ENCODE measurements at regions not wholly inside any gene's neighbourhood (a gene's known extent, or its start where the extent isn't known, plus 50 kb on each side); places are given as distances from the start of the nearest gene placed in this dataset.

DNA sequence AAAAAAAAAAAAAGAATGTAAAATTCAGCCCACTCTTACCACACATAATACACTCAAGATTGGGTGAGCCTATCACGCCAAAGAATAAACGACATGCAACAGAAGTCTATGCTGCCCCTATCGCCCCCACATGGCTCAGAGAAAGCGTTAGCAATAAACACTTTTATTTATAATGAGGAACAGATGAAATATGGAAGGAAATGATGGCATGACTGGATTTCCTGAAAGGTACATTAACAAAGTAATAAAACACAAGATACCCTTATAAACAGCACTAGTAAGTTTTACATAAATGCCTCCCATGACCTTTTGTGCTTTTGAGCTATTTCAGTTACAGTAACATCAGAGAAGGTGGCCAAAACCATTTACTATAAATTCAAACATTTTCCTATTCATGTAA lies 71.4 kb upstream of the SCAF8 start:
- Histone ChIP-seq H2BK120ac (ENCODE audit: low read depth, low read length) (no peak overlapping the region), H2BK5ac (ENCODE audit: low read length) (no peak overlapping the region), H3K9me3 (replicated peaks in 1 of 2; ENCODE audit: control insufficient read depth in 2 of 2, insufficient read depth in 1 of 2, low read depth in 1 of 2, low read length in 2 of 2) (no peaks in the 10 kb centered on the region), H3K18ac (ENCODE audit: low read length) (no peak overlapping the region), H2BK12ac (ENCODE audit: low read length) (no peak overlapping the region), H3K9ac (ENCODE audit: low read depth, low read length, poor library complexity) (no peak overlapping the region), H4K91ac (ENCODE audit: low read depth, low read length, poor library complexity) (no peak overlapping the region), H3K4ac (ENCODE audit: low read length) (no peak overlapping the region), H2AFZ (ENCODE audit: low read length) (no peak overlapping the region), H3K27ac (replicated peaks; ENCODE audit: low read length) (no peak overlapping the region), H3K14ac (ENCODE audit: low read length) (no peak overlapping the region), H2BK15ac (ENCODE audit: low read length) (no peak overlapping the region), H2AK5ac (ENCODE audit: low read depth, low read length) (no peak overlapping the region), H3K4me3 (ENCODE audit: low read length in 2 of 2) (no peak overlapping the region), H3K4me1 (ENCODE audit: control insufficient read depth in 2 of 2, insufficient read depth in 1 of 2, low read depth in 1 of 2, low read length in 2 of 2) (no peaks in the 10 kb centered on the region), H4K8ac (ENCODE audit: low read depth, low read length) (no peak overlapping the region), H3K79me1 (ENCODE audit: low read depth, low read length) (no peaks in the 10 kb centered on the region), H3K27me3 (ENCODE audit: control insufficient read depth in 3 of 3, insufficient read depth in 3 of 3, low read depth in 1 of 3, low read length in 3 of 3) (peaks cover 0 to 3% (median 0%) of the 10 kb centered on the region in 3 experiments), H3K36me3 (replicated peaks in 1 of 2; ENCODE audit: control insufficient read depth in 2 of 2, insufficient read depth in 2 of 2, low read length in 2 of 2) (no peaks in the 10 kb centered on the region), H3K23ac (ENCODE audit: low read depth, low read length, poor library complexity) (no peak overlapping the region), H3K4me2 (ENCODE audit: insufficient read depth, low read length, poor library complexity, severe bottlenecking) (no peak overlapping the region)
- no peak for DNase-seq (ENCODE audit: low spot score)
- no CpG with 5 or more reads among the region's 4 CpGs for WGBS, 2 donors (ENCODE audit: extremely low coverage in 2 of 2, insufficient read length in 2 of 2, insufficient replicate concordance in 1 of 2)

DNA sequence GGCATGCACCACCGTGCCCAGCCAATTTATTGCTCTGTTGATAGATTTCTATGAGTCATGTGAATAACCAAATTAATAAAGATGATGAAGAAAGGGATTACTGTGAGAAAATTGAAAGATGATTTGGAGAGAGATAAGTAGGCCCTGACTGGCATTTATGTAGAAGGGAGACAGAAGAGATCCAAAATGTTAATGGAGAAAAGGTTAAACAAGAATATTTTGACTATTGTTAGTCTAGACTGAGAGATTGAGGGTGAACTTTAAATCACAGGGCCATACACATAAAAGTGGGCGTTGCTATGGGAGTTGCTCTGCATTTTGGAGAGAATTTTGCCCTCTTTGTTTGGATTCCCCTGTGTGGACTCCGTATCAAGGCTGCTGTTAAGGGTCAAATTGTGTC lies 68.9 kb upstream of the SCAF8 start:
- no peak overlapping the region for H3K23ac ChIP-seq (ENCODE audit: low read depth, low read length, poor library complexity)
- H3K27me3 ChIP-seq (ENCODE audit: control insufficient read depth in 3 of 3, insufficient read depth in 3 of 3, low read depth in 1 of 3, low read length in 3 of 3): peaks cover 0 to 3% (median 0%) of the 10 kb centered on the region in 3 experiments
- H3K9me3 ChIP-seq (replicated peaks in 1 of 2; ENCODE audit: control insufficient read depth in 2 of 2, insufficient read depth in 1 of 2, low read depth in 1 of 2, low read length in 2 of 2): no peaks in the 10 kb centered on the region
- no peak for DNase-seq (ENCODE audit: low spot score)
- H3K9ac ChIP-seq (ENCODE audit: low read depth, low read length, poor library complexity): no peak overlapping the region
- H3K4me3 ChIP-seq (ENCODE audit: low read length in 2 of 2): no peak overlapping the region
- H3K4me2 ChIP-seq (ENCODE audit: insufficient read depth, low read length, poor library complexity, severe bottlenecking): no peak overlapping the region
- no peak overlapping the region for H2BK120ac ChIP-seq (ENCODE audit: low read depth, low read length)
- no peaks in the 10 kb centered on the region for H3K4me1 ChIP-seq (ENCODE audit: control insufficient read depth in 2 of 2, insufficient read depth in 1 of 2, low read depth in 1 of 2, low read length in 2 of 2)
- H3K18ac ChIP-seq (ENCODE audit: low read length): no peak overlapping the region
- no peak overlapping the region for H2AFZ ChIP-seq (ENCODE audit: low read length)
- WGBS, 2 donors (ENCODE audit: extremely low coverage in 2 of 2, insufficient read length in 2 of 2, insufficient replicate concordance in 1 of 2): no CpG with 5 or more reads among the region's 3 CpGs
- no peak overlapping the region for H2AK5ac ChIP-seq (ENCODE audit: low read depth, low read length)
- H4K8ac ChIP-seq (ENCODE audit: low read depth, low read length): no peak overlapping the region
- H3K36me3 ChIP-seq (replicated peaks in 1 of 2; ENCODE audit: control insufficient read depth in 2 of 2, insufficient read depth in 2 of 2, low read length in 2 of 2): no peaks in the 10 kb centered on the region
- no peak overlapping the region for H2BK12ac ChIP-seq (ENCODE audit: low read length)
- H2BK5ac ChIP-seq (ENCODE audit: low read length): no peak overlapping the region
- H3K4ac ChIP-seq (ENCODE audit: low read length): no peak overlapping the region
- no peak overlapping the region for H3K14ac ChIP-seq (ENCODE audit: low read length)
- no peak overlapping the region for H2BK15ac ChIP-seq (ENCODE audit: low read length)
- no peaks in the 10 kb centered on the region for H3K79me1 ChIP-seq (ENCODE audit: low read depth, low read length)
- no peak overlapping the region for H3K27ac ChIP-seq (replicated peaks; ENCODE audit: low read length)
- no peak overlapping the region for H4K91ac ChIP-seq (ENCODE audit: low read depth, low read length, poor library complexity)

DNA sequence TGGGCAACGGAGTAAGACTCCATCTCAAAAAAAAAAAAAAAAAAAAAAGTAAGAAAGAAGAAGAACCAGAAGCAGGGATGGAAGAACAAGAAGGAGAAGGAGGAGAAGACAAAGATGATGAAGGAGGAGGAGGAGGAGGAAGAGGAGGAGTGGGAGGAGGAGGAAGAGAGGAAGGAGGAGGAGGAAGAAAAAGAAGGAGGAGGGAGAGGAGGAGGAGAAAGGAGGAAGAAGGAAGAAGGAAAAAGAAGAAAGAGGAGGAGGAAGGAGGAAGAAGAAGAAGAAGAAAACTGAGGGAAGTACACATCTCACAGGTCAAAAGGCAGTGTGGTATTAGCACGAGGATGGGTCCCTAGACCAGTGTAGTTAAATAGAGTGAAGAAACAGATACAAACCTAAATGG lies 65.1 kb upstream of the SCAF8 start:
- no peak overlapping the region for H2BK5ac ChIP-seq (ENCODE audit: low read length)
- H3K9me3 ChIP-seq (replicated peaks in 1 of 2; ENCODE audit: control insufficient read depth in 2 of 2, insufficient read depth in 1 of 2, low read depth in 1 of 2, low read length in 2 of 2): no peaks in the 10 kb centered on the region
- no peak overlapping the region for H2BK15ac ChIP-seq (ENCODE audit: low read length)
- H2AK5ac ChIP-seq (ENCODE audit: low read depth, low read length): no peak overlapping the region
- H3K27me3 ChIP-seq (ENCODE audit: control insufficient read depth in 3 of 3, insufficient read depth in 3 of 3, low read depth in 1 of 3, low read length in 3 of 3): peaks cover 0 to 3% (median 0%) of the 10 kb centered on the region in 3 experiments
- H3K23ac ChIP-seq (ENCODE audit: low read depth, low read length, poor library complexity): no peak overlapping the region
- DNase-seq (ENCODE audit: low spot score): no peak
- no peak overlapping the region for H3K4me2 ChIP-seq (ENCODE audit: insufficient read depth, low read length, poor library complexity, severe bottlenecking)
- H3K9ac ChIP-seq (ENCODE audit: low read depth, low read length, poor library complexity): no peak overlapping the region
- H3K27ac ChIP-seq (replicated peaks; ENCODE audit: low read length): no peak overlapping the region
- H3K14ac ChIP-seq (ENCODE audit: low read length): no peak overlapping the region
- H3K79me1 ChIP-seq (ENCODE audit: low read depth, low read length): no peaks in the 10 kb centered on the region
- H4K91ac ChIP-seq (ENCODE audit: low read depth, low read length, poor library complexity): no peak overlapping the region
- no peak overlapping the region for H4K8ac ChIP-seq (ENCODE audit: low read depth, low read length)
- no peaks in the 10 kb centered on the region for H3K4me1 ChIP-seq (ENCODE audit: control insufficient read depth in 2 of 2, insufficient read depth in 1 of 2, low read depth in 1 of 2, low read length in 2 of 2)
- H3K36me3 ChIP-seq (replicated peaks in 1 of 2; ENCODE audit: control insufficient read depth in 2 of 2, insufficient read depth in 2 of 2, low read length in 2 of 2): no peaks in the 10 kb centered on the region
- no peak overlapping the region for H2AFZ ChIP-seq (ENCODE audit: low read length)
- WGBS, 2 donors (ENCODE audit: extremely low coverage in 2 of 2, insufficient read length in 2 of 2, insufficient replicate concordance in 1 of 2): no CpG with 5 or more reads among the region's 2 CpGs
- H3K4ac ChIP-seq (ENCODE audit: low read length): no peak overlapping the region
- H3K18ac ChIP-seq (ENCODE audit: low read length): no peak overlapping the region
- no peak overlapping the region for H2BK12ac ChIP-seq (ENCODE audit: low read length)
- no peak overlapping the region for H3K4me3 ChIP-seq (ENCODE audit: low read length in 2 of 2)
- H2BK120ac ChIP-seq (ENCODE audit: low read depth, low read length): no peak overlapping the region

DNA sequence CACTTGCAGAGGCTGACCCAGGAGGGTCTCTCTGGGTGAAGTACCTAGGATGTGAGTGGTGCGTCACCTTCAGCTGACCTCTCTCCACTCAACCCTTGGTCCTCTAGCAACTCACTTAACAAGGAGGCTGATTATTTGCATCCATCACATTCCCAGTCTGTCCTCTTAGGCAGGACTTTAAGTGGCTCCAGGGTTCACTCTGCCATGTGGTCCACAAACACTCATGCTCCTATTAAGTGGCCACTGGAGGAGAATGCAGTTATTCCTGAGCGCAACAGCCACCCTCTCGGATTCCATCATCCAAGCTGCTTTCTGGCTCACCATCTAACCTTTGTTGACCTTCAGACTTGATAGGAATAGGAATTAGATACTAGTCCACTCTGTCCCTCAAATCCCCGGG lies 61.1 kb upstream of the SCAF8 start:
- no peak overlapping the region for H3K4me2 ChIP-seq (ENCODE audit: insufficient read depth, low read length, poor library complexity, severe bottlenecking)
- H2AK5ac ChIP-seq (ENCODE audit: low read depth, low read length): no peak overlapping the region
- H3K14ac ChIP-seq (ENCODE audit: low read length): no peak overlapping the region
- no peak overlapping the region for H3K27ac ChIP-seq (replicated peaks; ENCODE audit: low read length)
- H3K36me3 ChIP-seq (replicated peaks in 1 of 2; ENCODE audit: control insufficient read depth in 2 of 2, insufficient read depth in 2 of 2, low read length in 2 of 2): no peaks in the 10 kb centered on the region
- H3K9ac ChIP-seq (ENCODE audit: low read depth, low read length, poor library complexity): no peak overlapping the region
- H2BK120ac ChIP-seq (ENCODE audit: low read depth, low read length): no peak overlapping the region
- H3K4me1 ChIP-seq (ENCODE audit: control insufficient read depth in 2 of 2, insufficient read depth in 1 of 2, low read depth in 1 of 2, low read length in 2 of 2): no peaks in the 10 kb centered on the region
- no peak overlapping the region for H4K91ac ChIP-seq (ENCODE audit: low read depth, low read length, poor library complexity)
- H3K9me3 ChIP-seq (replicated peaks in 1 of 2; ENCODE audit: control insufficient read depth in 2 of 2, insufficient read depth in 1 of 2, low read depth in 1 of 2, low read length in 2 of 2): no peaks in the 10 kb centered on the region
- no peak overlapping the region for H3K23ac ChIP-seq (ENCODE audit: low read depth, low read length, poor library complexity)
- no peak overlapping the region for H3K4ac ChIP-seq (ENCODE audit: low read length)
- no CpG with 5 or more reads among the region's 4 CpGs for WGBS, 2 donors (ENCODE audit: extremely low coverage in 2 of 2, insufficient read length in 2 of 2, insufficient replicate concordance in 1 of 2)
- no peak overlapping the region for H3K4me3 ChIP-seq (ENCODE audit: low read length in 2 of 2)
- H3K18ac ChIP-seq (ENCODE audit: low read length): no peak overlapping the region
- H3K27me3 ChIP-seq (ENCODE audit: control insufficient read depth in 3 of 3, insufficient read depth in 3 of 3, low read depth in 1 of 3, low read length in 3 of 3): no peaks in the 10 kb centered on the region
- no peak overlapping the region for H2BK5ac ChIP-seq (ENCODE audit: low read length)
- H2AFZ ChIP-seq (ENCODE audit: low read length): no peak overlapping the region
- H2BK12ac ChIP-seq (ENCODE audit: low read length): no peak overlapping the region
- H2BK15ac ChIP-seq (ENCODE audit: low read length): no peak overlapping the region
- H3K79me1 ChIP-seq (ENCODE audit: low read depth, low read length): no peaks in the 10 kb centered on the region
- DNase-seq (ENCODE audit: low spot score): no peak
- no peak overlapping the region for H4K8ac ChIP-seq (ENCODE audit: low read depth, low read length)
